GM21447 (cell line): ENCODE measurements at regions not wholly inside any gene's neighbourhood (a gene's known extent, or its start where the extent isn't known, plus 50 kb on each side); places are given as distances from the start of the nearest gene placed in this dataset.
"Not testable (repeated sequence)": the region's sequence is repeated elsewhere in the genome, so short reads cannot be mapped to it uniquely, and the experiment has no call there.

Source experiments
- ATAC-seq: cut with Tn5 transposase; IDR thresholded peaks from one replicate; pipeline ENCODE4 v1.9.1; 2021; ENCODE audit not compliant: unreplicated experiment

DNA sequence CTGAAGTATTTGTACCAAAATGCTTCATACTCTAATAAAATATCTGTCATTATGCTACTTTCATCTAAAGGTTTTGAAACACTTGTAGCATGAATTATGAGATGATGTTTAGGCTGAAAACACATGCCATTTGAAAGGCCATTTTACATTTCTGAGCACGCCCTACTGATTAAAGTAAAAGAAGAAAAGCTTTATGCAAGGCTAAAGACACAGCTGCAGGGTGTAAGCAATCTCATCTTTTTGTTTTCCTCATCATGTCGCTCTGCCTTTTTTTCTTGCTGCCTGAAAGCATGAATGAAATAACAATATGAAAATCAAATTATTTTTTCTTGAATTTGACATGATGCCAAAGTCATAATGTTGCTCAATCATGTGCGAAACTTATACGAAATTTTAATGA, 148.6 kb upstream of the ARG1 start:
- ATAC-seq = no peak

DNA sequence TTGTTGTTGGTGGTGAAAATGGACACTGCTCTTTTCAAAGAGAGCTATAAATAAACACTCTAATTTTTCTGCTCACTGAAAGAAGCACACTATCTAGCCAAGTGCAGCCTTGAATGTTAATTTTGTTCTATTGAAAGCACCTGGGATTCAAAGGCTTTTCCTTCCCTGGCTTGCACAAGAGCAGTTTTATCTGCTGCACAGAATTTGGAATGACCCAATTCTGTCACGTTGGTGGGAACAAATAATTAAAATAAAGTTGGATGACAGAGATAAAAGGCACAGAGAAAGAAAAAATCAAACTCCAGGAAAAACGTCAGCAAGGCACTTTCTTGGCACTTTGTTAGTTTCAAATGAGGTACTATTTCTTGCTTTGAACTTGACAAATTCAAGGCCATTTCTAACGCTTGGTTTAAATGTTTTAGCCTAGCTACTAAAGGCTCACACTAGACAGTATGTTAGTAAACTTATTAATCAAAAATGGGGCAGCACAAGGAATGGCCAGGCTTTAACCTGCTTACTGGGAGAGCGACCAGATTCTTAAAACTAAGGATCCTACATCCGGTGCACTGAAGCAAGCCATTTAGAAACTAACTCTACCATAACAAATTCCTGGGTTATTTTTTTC, 145.5 kb upstream of the ARG1 start:
- ATAC-seq = no peak

DNA sequence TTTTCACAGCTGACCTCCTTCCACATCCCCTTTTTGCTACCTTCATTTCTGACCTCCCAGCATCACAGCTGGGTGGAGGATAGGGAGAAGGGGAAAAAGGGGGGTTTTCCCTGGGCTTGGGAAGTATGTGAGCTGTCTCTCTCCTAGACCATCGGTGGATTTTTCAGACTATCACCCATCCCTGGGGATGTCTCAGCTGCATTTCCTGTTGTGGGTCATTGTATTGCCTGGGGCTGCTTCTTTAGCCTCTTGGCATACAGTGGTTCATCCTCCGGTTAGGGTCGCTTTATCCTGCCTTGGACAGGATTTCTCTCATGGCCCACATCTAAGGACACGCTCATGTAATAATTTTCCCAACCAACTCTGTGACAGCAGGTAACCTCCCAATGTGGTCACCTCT, 142.5 kb upstream of the ARG1 start:
- ATAC-seq = no peak

DNA sequence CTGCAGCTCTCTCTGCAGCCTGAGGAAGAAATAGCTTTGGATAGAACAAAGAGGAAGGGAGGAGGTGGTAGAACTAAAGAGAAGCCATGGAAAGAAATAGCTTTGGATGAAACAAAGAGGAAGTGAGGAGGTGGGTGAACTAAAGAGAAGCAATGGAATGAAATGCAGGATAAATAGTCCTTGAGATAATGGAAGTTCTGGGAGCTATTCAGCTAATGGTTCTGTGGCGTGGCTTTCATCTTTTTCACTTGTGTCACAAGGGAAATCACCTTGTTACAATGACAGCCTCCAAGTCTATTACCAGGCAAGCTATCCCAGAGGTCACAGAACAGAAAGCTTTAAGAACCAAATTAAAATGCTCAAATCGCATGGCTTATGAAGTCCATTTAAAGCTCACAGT, 141.3 kb upstream of the ARG1 start:
- no peak for ATAC-seq

DNA sequence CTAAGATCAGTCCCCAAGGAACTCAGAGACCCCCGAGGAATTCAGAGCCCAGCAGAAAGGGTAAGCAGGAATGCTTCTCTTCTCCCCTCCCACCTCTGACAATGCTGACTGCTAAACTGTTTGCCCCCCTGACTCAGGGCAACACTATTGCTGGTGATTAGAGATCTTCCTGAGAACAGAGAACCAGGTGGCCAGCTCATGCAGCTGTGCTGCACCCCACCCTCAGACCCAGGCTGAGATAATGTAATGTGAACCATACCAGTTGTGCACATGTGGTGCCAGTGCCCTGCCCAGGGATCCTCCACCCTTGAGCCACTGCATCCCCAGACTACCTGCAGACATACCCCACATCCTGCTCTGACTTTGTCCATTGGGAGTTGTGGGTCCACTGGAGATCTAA, 139.1 kb upstream of the ARG1 start:
- no peak for ATAC-seq

DNA sequence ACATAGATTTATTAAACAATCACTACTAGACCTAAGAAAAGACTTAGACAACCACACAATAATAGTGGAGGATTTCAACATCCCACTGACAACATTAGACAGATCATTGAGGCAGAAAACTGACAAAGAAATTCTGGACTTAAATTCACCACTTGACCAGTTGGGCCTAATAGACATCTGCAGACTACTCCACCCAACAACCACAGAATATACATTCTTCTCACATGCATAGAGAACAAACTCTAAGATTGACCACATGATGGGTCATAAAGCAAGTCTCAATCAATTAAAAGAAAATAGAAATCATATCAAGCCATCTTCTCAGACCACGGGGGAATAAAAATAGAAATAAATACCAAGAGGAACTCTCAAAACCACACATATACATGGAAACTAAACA, 136.7 kb upstream of the ARG1 start:
- ATAC-seq = no peak

DNA sequence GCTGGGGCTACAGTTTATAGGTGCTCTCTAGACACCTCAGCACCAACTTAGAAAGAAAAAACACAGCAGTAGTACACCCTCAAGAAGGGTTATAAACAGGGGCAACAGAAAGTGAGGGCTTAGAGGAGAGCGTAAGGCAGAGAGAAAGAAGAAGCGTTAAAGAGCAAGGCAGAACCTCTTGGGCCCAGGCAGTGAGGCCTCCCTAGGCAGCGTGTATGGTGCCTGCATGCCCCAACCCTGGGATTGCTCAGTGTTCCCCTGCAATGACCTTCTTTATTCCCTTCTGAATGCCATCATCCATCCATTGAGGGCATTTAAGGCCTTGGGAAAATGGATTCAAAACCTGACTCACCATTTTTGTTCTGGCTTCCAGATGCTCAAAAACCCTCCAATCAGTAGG, 130.0 kb upstream of the ARG1 start:
- no peak for ATAC-seq

DNA sequence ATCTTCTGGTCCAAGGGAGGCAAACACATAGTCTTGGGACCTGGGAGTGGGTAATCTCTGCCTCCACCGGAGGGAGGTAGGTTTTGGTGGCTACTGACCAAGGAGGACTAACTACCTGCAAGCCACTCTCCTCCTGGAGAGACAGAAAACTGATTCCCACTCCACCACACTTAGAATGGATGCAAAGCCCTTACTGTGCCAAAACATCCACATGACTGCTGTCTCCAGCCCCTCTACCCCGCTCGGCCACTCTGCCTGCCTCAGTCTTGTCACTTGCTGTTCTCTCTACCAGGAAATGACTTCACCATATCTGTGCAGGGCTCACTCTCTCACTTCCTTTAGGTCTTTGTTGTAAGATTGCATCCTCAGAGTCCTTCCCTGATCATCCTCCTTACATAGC, 129.5 kb upstream of the ARG1 start:
- no peak for ATAC-seq

DNA sequence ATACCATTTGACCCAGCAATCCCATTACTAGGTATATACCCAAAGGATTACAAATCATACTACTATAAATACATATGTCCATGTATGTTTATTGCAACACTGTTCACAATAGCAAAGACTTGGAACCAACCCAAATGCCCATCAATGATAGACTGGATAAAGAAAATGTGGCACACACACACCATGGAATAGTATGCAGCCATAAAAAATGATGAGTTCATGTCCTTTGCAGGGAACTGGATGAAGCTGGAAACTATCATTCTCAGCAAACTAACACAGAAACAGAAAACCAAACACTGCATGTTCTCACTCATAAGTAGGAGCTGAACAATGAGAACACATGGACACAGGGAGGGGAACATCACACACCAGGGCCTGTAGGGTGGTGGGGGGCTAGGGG, 127.7 kb upstream of the ARG1 start:
- ATAC-seq = not testable (repeated sequence)

DNA sequence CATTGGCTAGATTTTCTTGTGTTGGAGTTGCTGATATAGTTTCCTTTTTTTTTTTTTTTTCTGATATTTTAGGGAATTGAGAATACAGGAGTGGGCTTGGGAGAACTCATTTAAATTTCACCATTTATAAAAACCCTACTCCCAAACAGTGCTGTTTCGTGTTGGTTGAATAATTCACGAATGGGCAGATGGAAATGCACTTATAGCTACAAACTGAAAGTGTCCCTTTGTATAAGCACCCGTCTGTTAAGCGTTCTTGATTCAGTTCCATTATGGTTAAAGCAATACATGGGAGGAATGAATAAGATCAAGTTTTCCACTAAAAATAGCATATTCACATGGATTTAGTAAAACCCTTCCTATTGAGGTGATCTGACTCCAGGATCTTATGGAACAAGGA, 122.2 kb upstream of the ARG1 start:
- no peak for ATAC-seq

DNA sequence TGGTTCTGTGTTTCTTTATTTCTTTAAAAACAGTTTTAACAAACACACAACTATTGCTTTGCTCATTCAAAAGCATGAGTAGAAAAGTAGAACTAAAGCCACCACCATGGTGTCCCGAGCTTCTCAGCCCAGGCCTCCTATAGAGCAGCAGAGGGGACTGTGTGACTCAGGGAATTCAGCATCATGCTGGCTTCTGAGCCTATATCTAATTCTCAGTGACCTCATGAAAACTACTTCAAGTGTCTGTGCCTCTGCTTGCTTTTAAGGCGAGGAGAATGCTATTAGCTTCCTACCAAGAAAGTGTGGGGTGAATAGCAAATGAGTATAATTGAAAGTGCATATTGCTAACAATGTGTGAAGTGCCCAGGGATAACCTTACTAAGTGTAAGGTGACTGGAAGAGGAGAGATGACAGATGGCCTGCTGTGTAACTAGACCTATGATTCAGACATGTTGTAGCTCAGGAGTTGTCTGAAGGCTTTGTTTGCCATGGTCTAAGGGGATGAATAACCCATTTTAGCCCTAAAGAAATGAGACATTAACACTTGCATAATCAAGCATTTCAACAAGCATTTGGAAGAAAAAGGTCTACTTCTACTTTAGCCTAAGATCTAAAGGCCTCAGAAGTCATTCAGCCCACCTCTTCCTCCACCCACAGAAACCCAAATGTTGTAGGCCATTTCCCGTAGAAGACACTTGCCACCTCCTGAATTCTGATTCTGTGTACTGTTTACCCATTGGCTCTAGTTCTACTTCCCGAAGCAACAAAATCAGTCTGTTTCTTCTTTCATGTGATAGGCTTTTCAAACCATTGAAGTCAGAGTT, 121.5 kb upstream of the ARG1 start:
- ATAC-seq = no peak

DNA sequence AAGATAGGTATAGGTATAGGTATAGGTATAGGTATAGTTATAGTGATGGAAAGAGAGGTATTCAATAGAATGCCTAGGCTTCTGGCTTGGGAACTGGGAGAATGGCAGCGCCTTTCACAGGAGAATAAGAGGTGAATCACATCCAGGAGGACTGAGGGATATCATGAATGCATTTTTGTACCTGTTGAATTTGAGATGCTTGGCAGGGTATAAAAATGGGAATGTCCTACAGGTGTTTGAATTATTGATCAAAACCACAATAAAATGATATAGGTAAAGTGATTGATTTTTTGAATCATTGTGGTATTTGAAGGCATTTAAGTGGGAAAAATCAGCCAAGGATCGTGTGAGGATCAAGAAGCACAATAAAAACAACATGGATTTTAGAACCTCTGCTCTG, 119.2 kb upstream of the ARG1 start:
- no peak for ATAC-seq

DNA sequence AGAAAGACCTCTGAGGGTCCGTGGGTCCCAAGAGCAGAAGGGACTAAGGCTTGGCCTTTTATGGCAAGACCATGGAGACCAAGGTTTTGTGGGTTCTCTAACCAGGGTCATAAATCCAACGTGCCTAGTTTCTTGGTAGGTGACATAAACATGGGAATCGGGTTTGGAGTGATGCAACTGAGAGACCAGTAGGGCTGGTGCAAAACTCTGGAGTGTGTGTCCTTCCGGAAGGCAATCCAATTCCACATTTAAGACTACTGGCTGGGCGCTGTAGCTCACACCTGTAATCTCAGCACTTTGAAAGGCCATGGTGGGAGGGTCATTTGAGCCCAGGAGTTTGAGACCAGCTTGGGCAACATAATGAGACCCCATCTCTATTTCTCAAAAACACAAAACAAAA, 116.5 kb upstream of the ARG1 start:
- ATAC-seq = no peak

DNA sequence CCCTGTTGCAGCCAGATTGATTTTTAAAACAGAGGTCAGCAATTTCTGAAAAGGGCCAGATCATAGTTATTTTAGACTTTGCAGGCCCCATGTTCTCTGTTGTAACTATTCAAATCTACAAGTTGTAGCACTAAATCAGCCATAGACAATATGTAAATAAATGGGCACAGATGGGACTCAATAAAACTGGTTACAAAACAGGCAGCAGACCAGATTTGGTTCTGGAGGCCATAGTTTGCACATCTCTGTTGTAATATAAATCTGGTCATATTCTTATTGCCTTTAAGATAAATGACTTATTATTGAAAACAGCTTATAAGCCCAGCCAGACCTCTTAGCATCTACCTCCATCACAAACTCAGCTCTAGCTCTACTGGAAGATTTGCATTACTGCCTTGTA, 114.0 kb upstream of the ARG1 start:
- ATAC-seq = no peak

DNA sequence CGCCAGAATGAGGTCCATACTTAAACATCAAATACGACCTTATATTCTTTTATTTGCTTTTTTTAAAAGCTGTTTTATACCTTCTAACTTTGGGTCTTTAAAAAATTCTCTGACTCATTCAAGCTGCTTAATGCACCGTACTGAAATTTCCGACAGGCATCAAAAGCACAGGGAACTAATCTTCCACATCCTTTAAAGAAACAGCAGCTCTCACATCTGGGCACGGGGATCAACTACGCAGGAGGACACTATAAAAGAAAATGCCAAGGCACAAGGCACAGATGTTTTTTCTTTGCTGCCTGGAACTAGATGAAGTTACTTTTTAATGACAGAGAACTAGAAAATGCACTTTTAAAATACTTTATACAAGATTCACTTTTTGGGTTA, 112.4 kb upstream of the ARG1 start:
- ATAC-seq = no peak

DNA sequence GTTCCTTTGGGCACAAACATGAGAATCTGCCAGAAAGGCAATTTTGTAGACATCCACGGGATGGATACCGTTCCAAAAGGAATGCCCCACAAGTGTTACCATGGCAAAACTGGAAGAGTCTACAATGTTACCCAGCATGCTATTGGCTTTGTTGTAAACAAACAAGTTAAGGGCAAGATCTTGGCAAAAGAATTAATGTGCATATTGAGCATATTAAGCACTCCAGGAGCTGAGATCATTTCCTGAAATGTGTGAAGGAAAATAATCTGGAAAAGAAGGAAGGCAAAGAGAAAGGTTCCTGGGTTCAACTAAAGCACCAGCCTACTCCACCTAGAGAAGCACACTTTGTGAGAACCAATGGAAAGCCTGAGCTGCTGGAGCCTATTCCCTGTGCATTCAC, 103.9 kb upstream of the ARG1 start:
- no peak for ATAC-seq

DNA sequence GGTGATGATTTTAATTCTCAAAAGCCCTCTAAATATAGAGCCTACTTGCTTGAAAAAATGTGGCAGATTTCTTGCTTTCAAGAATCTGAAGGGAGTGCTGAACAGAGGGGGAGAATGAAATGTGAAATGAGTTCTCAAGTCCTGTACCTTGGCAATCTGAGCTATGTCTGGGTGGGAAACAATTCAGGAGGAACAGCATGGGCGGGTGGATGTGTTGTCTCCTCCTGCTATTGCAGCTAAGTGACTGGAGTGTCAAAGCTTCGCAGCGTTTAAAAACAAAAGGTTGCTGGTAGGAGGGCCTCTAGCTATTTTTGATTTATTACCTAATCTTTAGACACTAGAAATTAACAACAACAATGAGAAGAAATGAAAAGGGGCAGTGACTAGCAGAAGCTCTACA, 102.5 kb upstream of the ARG1 start:
- no peak for ATAC-seq

DNA sequence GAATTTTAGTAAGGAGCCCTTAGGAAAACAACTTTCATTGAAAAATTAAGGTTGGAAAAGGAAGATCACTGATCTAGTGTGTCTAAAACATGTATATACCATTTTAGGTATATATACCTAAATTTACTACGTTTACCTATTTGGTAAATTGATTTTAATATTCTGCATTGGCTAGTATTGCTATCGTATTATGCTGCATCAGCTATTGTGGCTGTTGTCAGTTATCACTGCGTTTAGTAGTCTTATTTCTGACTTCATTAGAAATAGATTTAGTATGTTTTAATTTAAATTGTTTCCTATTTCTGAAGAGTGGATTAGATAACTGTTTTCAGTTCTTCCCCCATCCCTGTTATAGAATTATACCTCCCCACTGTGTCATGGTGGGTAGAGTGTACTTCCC, 101.7 kb upstream of the ARG1 start:
- ATAC-seq = no peak

DNA sequence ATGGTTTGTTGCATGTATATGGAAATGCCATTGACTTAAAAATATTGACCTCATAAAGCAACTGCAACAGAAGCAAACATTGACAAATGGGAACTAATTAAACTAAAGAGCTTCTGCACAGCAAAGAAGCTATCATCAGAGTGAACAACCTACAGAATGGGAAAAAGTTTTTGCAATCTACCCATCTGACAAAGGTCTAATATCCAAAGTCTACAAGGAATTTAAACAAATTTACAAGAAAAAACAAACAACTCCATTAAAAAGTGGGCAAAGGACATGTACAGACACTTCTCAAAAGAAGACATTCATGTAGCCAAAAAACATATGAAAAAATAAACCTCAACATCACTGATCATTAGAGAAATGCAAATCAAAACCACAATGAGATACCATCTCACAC, 99.7 kb upstream of the ARG1 start:
- not testable (repeated sequence) for ATAC-seq

DNA sequence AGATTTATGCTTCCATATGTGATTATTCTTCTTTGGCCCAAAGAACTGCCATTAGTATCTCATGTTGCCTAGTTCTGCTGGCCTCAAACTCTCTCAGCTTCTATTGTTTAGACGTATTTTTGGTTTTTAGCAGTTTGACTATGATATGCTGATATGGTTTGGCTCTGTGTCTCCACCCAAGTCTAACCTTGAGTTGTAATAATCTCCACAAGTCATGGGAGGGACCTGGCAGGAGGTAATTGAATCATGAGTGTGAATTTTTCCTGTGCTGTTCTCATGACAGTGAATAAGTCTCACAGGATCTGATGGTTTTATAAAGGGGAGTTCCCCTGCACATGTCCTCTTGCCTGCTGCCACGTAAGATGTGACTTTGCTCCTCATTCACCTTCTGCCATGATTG, 96.7 kb upstream of the ARG1 start:
- no peak for ATAC-seq

DNA sequence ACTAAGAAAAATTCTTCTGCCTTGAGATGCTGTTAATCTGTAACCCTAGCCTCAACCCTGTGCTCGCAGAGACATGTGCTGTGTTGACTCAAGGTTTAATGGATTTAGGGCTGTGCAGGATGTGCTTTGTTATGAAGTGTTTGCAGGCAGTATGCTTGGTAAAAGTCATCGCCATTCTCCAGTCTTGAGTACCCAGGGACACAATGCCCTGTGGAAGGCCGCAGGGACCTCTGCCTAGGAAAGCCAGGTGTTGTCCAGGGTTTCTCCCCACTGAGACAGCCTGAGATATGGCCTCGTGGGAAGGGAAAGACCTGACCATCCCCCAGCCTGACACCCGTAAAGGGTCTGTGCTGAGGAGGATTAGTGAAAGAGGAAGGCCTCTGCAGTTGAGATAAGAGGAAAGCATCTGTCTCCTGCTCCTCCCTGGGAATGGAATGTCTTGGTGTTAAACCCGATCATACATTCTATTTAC, 94.2 kb upstream of the ARG1 start:
- ATAC-seq = not testable (repeated sequence)

DNA sequence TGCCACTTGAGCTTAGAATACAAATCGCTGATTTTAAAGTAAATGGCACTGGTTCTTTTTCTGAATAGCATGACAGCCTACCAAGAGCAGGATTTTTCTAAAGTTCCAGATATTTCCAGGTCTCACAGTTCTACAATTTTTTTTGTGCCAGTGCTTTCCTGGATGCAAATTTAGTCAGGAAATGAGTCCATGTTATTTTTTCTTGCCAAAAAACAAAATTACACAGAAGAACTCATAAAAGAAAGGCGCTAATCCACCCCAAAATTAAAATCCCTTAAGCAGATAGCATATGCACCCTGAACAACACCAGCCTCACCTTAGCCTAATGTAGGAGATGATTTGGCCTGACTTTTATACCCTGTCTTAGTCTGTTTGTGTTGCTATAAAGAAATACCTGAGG, 86.4 kb upstream of the ARG1 start:
- ATAC-seq = no peak

DNA sequence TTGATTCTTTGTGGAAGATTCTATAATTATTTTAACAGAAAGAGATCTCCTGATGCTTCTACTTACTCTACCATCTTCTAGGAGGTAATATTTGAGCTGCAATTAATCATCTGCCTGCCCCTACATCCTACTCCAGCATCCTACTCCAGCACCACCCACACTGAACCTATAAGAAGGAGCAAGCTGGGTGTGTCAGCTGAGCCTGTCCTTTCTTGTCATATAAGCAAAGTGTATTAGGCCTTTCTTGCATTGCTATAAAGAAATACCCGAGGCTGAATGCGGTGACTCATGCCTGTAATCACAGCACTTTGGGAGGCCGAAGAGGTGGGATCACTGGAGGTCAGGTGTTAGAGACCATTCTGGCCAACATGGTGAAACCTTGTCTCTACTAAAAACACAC, 84.2 kb upstream of the ARG1 start:
- no peak for ATAC-seq
